Motor neuron (in vitro differentiated cells): ENCODE measurements at regions not wholly inside any gene's neighbourhood (a gene's known extent, or its start where the extent isn't known, plus 50 kb on each side); places are given as distances from the start of the nearest gene placed in this dataset.

ENCODE experiments used
- ATAC-seq, 8 experiments: fragments of 200-7000 bp; cut with Tn5 transposase; replicated peaks in 6 of 8; 2 replicates each; pipeline ENCODE4 v1.8.0; 2021; ENCODE audit warnings: mild to moderate bottlenecking in 8 of 8, moderate library complexity in 8 of 8
- H3K27ac ChIP-seq, 2 donors: fragments of 250-450 bp; sonication (Bioruptor Pico); 2 replicates each; pipeline ENCODE4 v1.9.0; 2021; ENCODE audit warnings: antibody characterized with exemption in 2 of 2, mild to moderate bottlenecking in 2 of 2, moderate library complexity in 1 of 2
- H3K4me1 ChIP-seq, 2 donors: fragments of 250-450 bp; sonication (Bioruptor Pico); replicated peaks in 1 of 2; 2 replicates each; pipeline ENCODE4 v1.6.1; 2021; ENCODE audit warnings: antibody characterized with exemption in 2 of 2, mild to moderate bottlenecking in 2 of 2, moderate library complexity in 1 of 2
- H3K4me3 ChIP-seq, 5 donors: fragments of 250-450 bp; sonication (Bioruptor Pico); 2 replicates each; pipeline ENCODE4 v1.9.0; 2021; ENCODE audit warnings: antibody characterized with exemption in 5 of 5, mild to moderate bottlenecking in 5 of 5, moderate library complexity in 4 of 5
- WGBS, 10 experiments: fragments of 450-650 bp; shearing (Covaris generic); methylation state at CpG; one replicate each; pipeline ENCODE4 v1.0.0; 2022; 5-methylcytosine and 5-hydroxymethylcytosine counted together
- in situ Hi-C, 9 experiments: fragments of 400-800 bp; cut with MboI; loops; one replicate each; pipeline ENCODE4 v1.15.0; 2021; ENCODE audit warnings: low sequenced_read_pairs in 9 of 9, low pct_unique_long_range_greater_than_20kb in 2 of 9; ENCODE audit not compliant: unreplicated experiment in 9 of 9

- WGBS, 10 experiments, result 0 to 90% (median 20%) methylated on average over 1 to 5 of the region's 7 CpGs; no CpG with 5 or more reads in 1 of the 10 experiments
- peak in 1 of 8 experiments; percentile 16 for ATAC-seq
- Histone ChIP-seq H3K27ac (no peak overlapping the region), H3K4me1 (peaks cover 29 to 38% of the 10 kb centered on the region in 2 donors), H3K4me3 (no peak overlapping the region)
- in situ Hi-C loops, result no loop called here
Measured at GRCh38 chr10:29962166-29962850, 97.1 kb downstream of the JCAD start.

GRCh38 chr10:29961351-29961750 is 98.0 kb downstream of the JCAD start:
- WGBS, 10 experiments, result 47 to 100% (median 91%) methylated on average over 1 to 5 of the region's 6 CpGs; no CpG with 5 or more reads in 2 of the 10 experiments
- no peak for ATAC-seq
- in situ Hi-C loops, result no loop called here
- H3K27ac ChIP-seq, result no peak overlapping the region
- H3K4me3 ChIP-seq, result no peak overlapping the region
- peaks cover 30 to 40% of the 10 kb centered on the region in 2 donors for H3K4me1 ChIP-seq

- Histone ChIP-seq H3K27ac (no peak overlapping the region), H3K4me3 (no peak overlapping the region), H3K4me1 (peaks cover 30 to 40% of the 10 kb centered on the region in 2 donors)
- in situ Hi-C loops, result no loop called here
- WGBS, 10 experiments, result 90 to 100% (median 95%) methylated on average over 2 of the region's 3 CpGs; no CpG with 5 or more reads in 6 of the 10 experiments
- no peak for ATAC-seq
Measured at GRCh38 chr10:29960261-29960660, 99.1 kb downstream of the JCAD start.

GRCh38 chr10:29959586-29959985 is 99.8 kb downstream of the JCAD start:
- 0 to 97% (median 92%) methylated on average over 3 to 12 of the region's 18 CpGs; no CpG with 5 or more reads in 5 of the 10 experiments for WGBS, 10 experiments
- Histone ChIP-seq H3K27ac (no peak overlapping the region), H3K4me3 (no peak overlapping the region), H3K4me1 (peaks cover 24 to 36% of the 10 kb centered on the region in 2 donors)
- in situ Hi-C loops, result no loop called here
- no peak for ATAC-seq

GRCh38 chr10:29958440-29958839 is 100.9 kb downstream of the JCAD start:
- Histone ChIP-seq H3K27ac (no peak overlapping the region), H3K4me1 (peaks cover 18 to 28% of the 10 kb centered on the region in 2 donors), H3K4me3 (no peak overlapping the region)
- 75 to 100% (median 92%) methylated on average over 1 to 4 of the region's 4 CpGs; no CpG with 5 or more reads in 2 of the 10 experiments for WGBS, 10 experiments
- in situ Hi-C loops, result no loop called here
- no peak for ATAC-seq

- in situ Hi-C loops, result no loop called here
- peak in 1 of 8 experiments; percentile 28 for ATAC-seq
- no peak overlapping the region for H3K27ac ChIP-seq
- WGBS, 10 experiments, result 23 to 52% (median 36%) methylated on average over 2 to 4 of the region's 4 CpGs; no CpG with 5 or more reads in 2 of the 10 experiments
- H3K4me1 ChIP-seq, result peaks cover 18 to 28% of the 10 kb centered on the region in 2 donors
- no peak overlapping the region for H3K4me3 ChIP-seq
Measured at GRCh38 chr10:29957907-29958331, 101.5 kb downstream of the JCAD start.

- WGBS, 10 experiments, result 40 to 100% (median 61%) methylated on average over 1 to 3 of the region's 4 CpGs; no CpG with 5 or more reads in 1 of the 10 experiments
- no peak for ATAC-seq
- Histone ChIP-seq H3K4me3 (no peak overlapping the region), H3K4me1 (peaks cover 14 to 24% of the 10 kb centered on the region in 2 donors), H3K27ac (no peak overlapping the region)
- in situ Hi-C loops, result no loop called here
Measured at GRCh38 chr10:29957236-29957635, 102.2 kb downstream of the JCAD start.

GRCh38 chr10:29956335-29956924 is 103.0 kb downstream of the JCAD start:
- Histone ChIP-seq H3K4me3 (no peak overlapping the region), H3K4me1 (peaks cover 6 to 25% of the 10 kb centered on the region in 2 donors), H3K27ac (no peak overlapping the region)
- in situ Hi-C loops, result no loop called here
- ATAC-seq, result no peak
- WGBS, 10 experiments, result 20 to 100% (median 92%) methylated on average over 1 to 6 of the region's 7 CpGs; no CpG with 5 or more reads in 3 of the 10 experiments

GRCh38 chr10:29955329-29955935 is 104.0 kb downstream of the JCAD start:
- in situ Hi-C loops, result no loop called here
- Histone ChIP-seq H3K4me1 (peaks cover 15 to 35% of the 10 kb centered on the region in 2 donors), H3K27ac (no peak overlapping the region), H3K4me3 (no peak overlapping the region)
- peak in 2 of 8 experiments; percentile 62 to 88 for ATAC-seq
- WGBS, 10 experiments, result 33 to 89% (median 68%) methylated on average over 1 to 3 of the region's 4 CpGs; no CpG with 5 or more reads in 2 of the 10 experiments

GRCh38 chr10:29951441-29951931 is 107.9 kb downstream of the JCAD start:
- peaks cover 16 to 27% of the 10 kb centered on the region in 2 donors for H3K4me1 ChIP-seq
- H3K4me3 ChIP-seq, result no peak overlapping the region
- peak in 2 of 8 experiments; percentile 45 to 51 for ATAC-seq
- in situ Hi-C loops, result no loop called here
- 26 to 95% (median 78%) methylated on average over 1 to 7 of the region's 11 CpGs; no CpG with 5 or more reads in 2 of the 10 experiments for WGBS, 10 experiments
- H3K27ac ChIP-seq, result no peak overlapping the region

GRCh38 chr10:29950391-29950790 is 109.0 kb downstream of the JCAD start:
- H3K27ac ChIP-seq, result peak overlapping the region in 1 of 2 donors; percentile 34
- peaks cover 16 to 27% of the 10 kb centered on the region in 2 donors for H3K4me1 ChIP-seq
- 0 to 94% (median 80%) methylated on average over 1 to 2 of the region's 5 CpGs; no CpG with 5 or more reads in 3 of the 10 experiments for WGBS, 10 experiments
- in situ Hi-C loops, result no loop called here
- no peak overlapping the region for H3K4me3 ChIP-seq
- peak in 4 of 8 experiments; percentile 11 to 63 (median 60) for ATAC-seq

GRCh38 chr10:29949411-29950011 is 109.9 kb downstream of the JCAD start:
- Histone ChIP-seq H3K27ac (no peak overlapping the region), H3K4me1 (peaks cover 16 to 27% of the 10 kb centered on the region in 2 donors), H3K4me3 (no peak overlapping the region)
- ATAC-seq, result peak in 2 of 8 experiments; percentile 24 to 32
- in situ Hi-C loops, result no loop called here
- 10 to 100% (median 78%) methylated on average over 2 to 5 of the region's 5 CpGs for WGBS, 10 experiments
